ENCODE measurements at regions not wholly inside any gene's neighbourhood (a gene's known extent, or its start where the extent isn't known, plus 50 kb on each side); places are given as distances from the start of the nearest gene placed in this dataset.
"Not testable (repeated sequence)": the region's sequence is repeated elsewhere in the genome, so short reads cannot be mapped to it uniquely, and the experiment has no call there.

GRCh38 chr11:70885281-70886231 is 366.8 kb downstream of the SHANK2 start:
- DNase-seq, result no peak

- DNase-seq, result no peak
These were observed 366.1 kb downstream of the SHANK2 start for GRCh38 chr11:70886256-70886655.

GRCh38 chr11:70886676-70887541 is 365.5 kb downstream of the SHANK2 start:
- DNase-seq, result no peak

- peak; percentile 70 for DNase-seq
These were observed 364.9 kb downstream of the SHANK2 start for GRCh38 chr11:70887542-70887827.

- no peak for DNase-seq
These were observed 364.3 kb downstream of the SHANK2 start for GRCh38 chr11:70888061-70888460.

GRCh38 chr11:70889411-70889810 is 363.0 kb downstream of the SHANK2 start:
- no peak for DNase-seq

GRCh38 chr11:70891844-70892380 is 360.5 kb downstream of the SHANK2 start:
- no peak for DNase-seq

- no peak for DNase-seq
These were observed 359.5 kb downstream of the SHANK2 start for GRCh38 chr11:70892889-70893288.

- DNase-seq, result no peak
These were observed 357.6 kb downstream of the SHANK2 start for GRCh38 chr11:70894566-70895365.

GRCh38 chr11:70895366-70895670 is 357.1 kb downstream of the SHANK2 start:
- no peak for DNase-seq

GRCh38 chr11:70897429-70897828 is 354.9 kb downstream of the SHANK2 start:
- DNase-seq, result no peak

- no peak for DNase-seq
These were observed 352.8 kb downstream of the SHANK2 start for GRCh38 chr11:70899616-70900015.

- no peak for DNase-seq
These were observed 351.8 kb downstream of the SHANK2 start for GRCh38 chr11:70900540-70900939.

- DNase-seq, result no peak
These were observed 350.3 kb downstream of the SHANK2 start for GRCh38 chr11:70901951-70902521.

GRCh38 chr11:70903229-70903628 is 349.1 kb downstream of the SHANK2 start:
- DNase-seq, result not testable (repeated sequence)

- no peak for DNase-seq
These were observed 346.3 kb downstream of the SHANK2 start for GRCh38 chr11:70906101-70906500.

- no peak for DNase-seq
These were observed 344.2 kb downstream of the SHANK2 start for GRCh38 chr11:70908223-70908622.

- DNase-seq, result no peak
These were observed 341.5 kb downstream of the SHANK2 start for GRCh38 chr11:70910835-70911234.

GRCh38 chr11:70912226-70912840 is 340.0 kb downstream of the SHANK2 start:
- DNase-seq, result no peak

GRCh38 chr11:70913715-70914231 is 338.6 kb downstream of the SHANK2 start:
- no peak for DNase-seq

GRCh38 chr11:70914496-70914895 is 337.9 kb downstream of the SHANK2 start:
- no peak for DNase-seq
